CD4-positive, alpha-beta T cell (primary cell): ENCODE measurements at regions not wholly inside any gene's neighbourhood (a gene's known extent, or its start where the extent isn't known, plus 50 kb on each side); places are given as distances from the start of the nearest gene placed in this dataset.
"Not testable (repeated sequence)": the region's sequence is repeated elsewhere in the genome, so short reads cannot be mapped to it uniquely, and the experiment has no call there.

ENCODE experiments used
- ATAC-seq: fragments of 200-7000 bp; cut with Tn5 transposase; one replicate; pipeline ENCODE4 v1.10.0; 2022; ENCODE audit warnings: mild to moderate bottlenecking; ENCODE audit not compliant: poor library complexity
- CTCF ChIA-PET: fragments of 350-600 bp; sonication (Branson Sonifier 250); formaldehyde crosslinking; loops from one replicate; lab custom pipeline; 2021; ENCODE audit warnings: antibody characterized with exemption, inconsistent platforms; lab: Charles Lee
- POLR2A ChIA-PET: fragments of 350-600 bp; sonication (Branson Sonifier 250); formaldehyde crosslinking; loops from one replicate; lab custom pipeline; 2021; ENCODE audit warnings: antibody characterized with exemption, inconsistent platforms; lab: Charles Lee
- DNase-seq, 14 experiments: peaks; one replicate each; pipeline ENCODE4 v3.0.0-alpha.2; 2013 to 2020; ENCODE audit warnings: mixed read lengths in 2 of 14
- H3K27ac ChIP-seq, 2 donors: one replicate each; pipeline versions ENCODE4 v1.5.1 to v1.7.0; 2013; ENCODE audit warnings: low read length in 2 of 2, low read depth in 1 of 2, mild to moderate bottlenecking in 1 of 2
- H3K27me3 ChIP-seq, 2 experiments: 1 replicate in 1 of 2; 2 replicates in 1 of 2; pipeline versions ENCODE4 v1.6.1 to v1.7.0; 2013; ENCODE audit warnings: low read length in 2 of 2, control low read depth in 1 of 2, mild to moderate bottlenecking in 1 of 2, moderate library complexity in 1 of 2; ENCODE audit not compliant: insufficient read depth in 2 of 2, control insufficient read depth in 1 of 2
- H3K36me3 ChIP-seq: one replicate; pipeline ENCODE4 v1.6.1; 2013; ENCODE audit warnings: low read length, control low read depth; ENCODE audit not compliant: insufficient read depth
- H3K4me1 ChIP-seq: one replicate; pipeline ENCODE4 v1.6.1; 2013; ENCODE audit warnings: low read length, control low read depth; ENCODE audit not compliant: insufficient read depth
- H3K4me3 ChIP-seq: one replicate; pipeline ENCODE4 v1.5.1; 2013; ENCODE audit warnings: mild to moderate bottlenecking, low read length, moderate library complexity
- H3K9me3 ChIP-seq, 2 experiments: 1 replicate in 1 of 2; 2 replicates in 1 of 2; pipeline versions ENCODE4 v1.6.1 to v1.7.0; 2013; ENCODE audit warnings: low read length in 2 of 2, mild to moderate bottlenecking in 2 of 2, control low read depth in 1 of 2, moderate library complexity in 1 of 2; ENCODE audit not compliant: control insufficient read depth in 1 of 2, insufficient read depth in 1 of 2
- H3K27ac Mint-ChIP-seq: one replicate; pipeline ENCODE4 v1.8.0; 2020; ENCODE audit warnings: mixed read lengths
- H3K27me3 Mint-ChIP-seq: one replicate; pipeline ENCODE4 v1.8.0; 2021; ENCODE audit warnings: mixed read lengths
- H3K36me3 Mint-ChIP-seq: one replicate; pipeline ENCODE4 v1.8.0; 2021; ENCODE audit warnings: low read depth, mixed read lengths
- H3K4me1 Mint-ChIP-seq: one replicate; pipeline ENCODE4 v1.8.0; 2021; ENCODE audit warnings: low read depth, mixed read lengths
- H3K4me3 Mint-ChIP-seq: one replicate; pipeline ENCODE4 v1.8.0; 2020; ENCODE audit warnings: mild to moderate bottlenecking, mixed read lengths
- H3K9me3 Mint-ChIP-seq: one replicate; pipeline ENCODE4 v1.8.0; 2020; ENCODE audit warnings: mixed read lengths
- CTCF ChIP-seq: fragments of 200-600 bp; IDR thresholded peaks from one replicate; pipeline ENCODE4 v1.8.0; 2022; ENCODE audit warnings: antibody characterized with exemption, mild to moderate bottlenecking
- intact Hi-C, 2 experiments: fragments of 100-400 bp; cut with DNase I in 1 of 2; cut with micrococcal nuclease in 1 of 2; formaldehyde crosslinking; loops; one replicate each; pipeline versions ENCODE4 v1.15.1 to v1.9.0; 2023 to 2025; cut with DNase I, micrococcal nuclease

- ChIA-PET CTCF (no interaction called here), POLR2A (no interaction called here)
- intact Hi-C loops, result no loop called here
- DNase-seq, result no peak
- Histone ChIP-seq H3K4me3 (no peak overlapping the region), H3K27ac (no peak overlapping the region), H3K9me3 (peaks cover 0 to 7% of the 10 kb centered on the region in 2 experiments), H3K27me3 (no peaks in the 10 kb centered on the region), H3K36me3 (no peaks in the 10 kb centered on the region), H3K4me1 (no peaks in the 10 kb centered on the region)
- no peak overlapping the region for H3K4me3 Mint-ChIP-seq
- H3K27me3 Mint-ChIP-seq, result no peaks in the 10 kb centered on the region
- TF ChIP-seq CTCF, result no peak
- H3K27ac Mint-ChIP-seq, result no peak overlapping the region
- no peak for ATAC-seq
- H3K4me1 Mint-ChIP-seq, result no peaks in the 10 kb centered on the region
- H3K36me3 Mint-ChIP-seq, result no peaks in the 10 kb centered on the region
- H3K9me3 Mint-ChIP-seq, result peaks cover 9% of the 10 kb centered on the region
Measured at GRCh38 chr3:80734920-80735319, 967.1 kb upstream of the ROBO1 start.

GRCh38 chr3:80734483-80734882 lies 966.7 kb upstream of the ROBO1 start:
- Mint-ChIP-seq H3K27me3 (no peaks in the 10 kb centered on the region), H3K4me1 (no peaks in the 10 kb centered on the region), H3K4me3 (no peak overlapping the region), H3K27ac (no peak overlapping the region), H3K36me3 (no peaks in the 10 kb centered on the region), H3K9me3 (peaks cover 6% of the 10 kb centered on the region)
- H3K4me3 ChIP-seq, result no peak overlapping the region
- H3K36me3 ChIP-seq, result no peaks in the 10 kb centered on the region
- TF ChIP-seq CTCF, result no peak
- no peaks in the 10 kb centered on the region for H3K27me3 ChIP-seq
- peaks cover 0 to 6% of the 10 kb centered on the region in 2 experiments for H3K9me3 ChIP-seq
- ChIA-PET CTCF (no interaction called here), POLR2A (no interaction called here)
- H3K4me1 ChIP-seq, result no peaks in the 10 kb centered on the region
- intact Hi-C loops, result no loop called here
- ATAC-seq (no peak), DNase-seq (no peak)
- no peak overlapping the region for H3K27ac ChIP-seq

GRCh38 chr3:80733522-80734176 lies 965.9 kb upstream of the ROBO1 start:
- H3K9me3 Mint-ChIP-seq, result peaks cover 6% of the 10 kb centered on the region
- Histone ChIP-seq H3K27me3 (no peaks in the 10 kb centered on the region), H3K27ac (no peak overlapping the region), H3K9me3 (no peaks in the 10 kb centered on the region), H3K4me3 (no peak overlapping the region), H3K4me1 (no peaks in the 10 kb centered on the region), H3K36me3 (no peaks in the 10 kb centered on the region)
- intact Hi-C loops, result no loop called here
- no peak overlapping the region for H3K27ac Mint-ChIP-seq
- no peak overlapping the region for H3K4me3 Mint-ChIP-seq
- no peak for TF ChIP-seq CTCF
- H3K36me3 Mint-ChIP-seq, result no peaks in the 10 kb centered on the region
- no peaks in the 10 kb centered on the region for H3K4me1 Mint-ChIP-seq
- DNase-seq (no peak), ATAC-seq (no peak)
- H3K27me3 Mint-ChIP-seq, result no peaks in the 10 kb centered on the region
- ChIA-PET CTCF (no interaction called here), POLR2A (no interaction called here)

GRCh38 chr3:80727561-80727960 lies 959.8 kb upstream of the ROBO1 start:
- H3K27ac ChIP-seq, H3K4me1 Mint-ChIP-seq, ATAC-seq, H3K36me3 ChIP-seq, H3K27me3 Mint-ChIP-seq, H3K9me3 ChIP-seq, intact Hi-C loops, H3K4me3 Mint-ChIP-seq, H3K27ac Mint-ChIP-seq, CTCF ChIA-PET, DNase-seq, H3K27me3 ChIP-seq, POLR2A ChIA-PET, H3K4me1 ChIP-seq, H3K4me3 ChIP-seq, H3K36me3 Mint-ChIP-seq: not testable (repeated sequence)
- peaks cover 11% of the 10 kb centered on the region for H3K9me3 Mint-ChIP-seq

GRCh38 chr3:80709597-80710322 lies 942.0 kb upstream of the ROBO1 start:
- H3K27me3 Mint-ChIP-seq, H3K36me3 Mint-ChIP-seq, intact Hi-C loops, H3K36me3 ChIP-seq, H3K4me1 ChIP-seq, H3K27me3 ChIP-seq, H3K27ac ChIP-seq, DNase-seq, CTCF ChIA-PET, H3K27ac Mint-ChIP-seq, POLR2A ChIA-PET, H3K4me3 Mint-ChIP-seq, H3K4me1 Mint-ChIP-seq, ATAC-seq, H3K4me3 ChIP-seq: not testable (repeated sequence)
- peaks cover 0 to 20% of the 10 kb centered on the region in 2 experiments for H3K9me3 ChIP-seq
- H3K9me3 Mint-ChIP-seq, result peaks cover 19% of the 10 kb centered on the region
